Neural progenitor cell (in vitro differentiated cells): ENCODE measurements at regions not wholly inside any gene's neighbourhood (a gene's known extent, or its start where the extent isn't known, plus 50 kb on each side); places are given as distances from the start of the nearest gene placed in this dataset.
"Not testable (repeated sequence)": the region's sequence is repeated elsewhere in the genome, so short reads cannot be mapped to it uniquely, and the experiment has no call there.

ENCODE experiments used
- DNase-seq: peaks from one replicate; pipeline ENCODE4 v3.0.0-alpha.2; 2016; ENCODE audit warnings: low spot score
- H2AFZ ChIP-seq: fragments of 200-600 bp; sonication (generic); replicated peaks from 2 replicates; pipeline ENCODE4 v1.6.1; 2016; ENCODE audit warnings: antibody characterized with exemption
- H3F3A ChIP-seq: fragments of 200-600 bp; sonication (generic); 2 replicates; pipeline ENCODE4 v1.6.1; 2016; ENCODE audit warnings: antibody characterized with exemption, low read depth
- H3K27ac ChIP-seq: fragments of 200-600 bp; sonication (generic); 2 replicates; pipeline ENCODE4 v1.5.1; 2016; ENCODE audit warnings: mild to moderate bottlenecking
- H3K27me3 ChIP-seq: fragments of 200-600 bp; sonication (generic); 2 replicates; pipeline ENCODE4 v1.6.1; 2016; ENCODE audit warnings: mild to moderate bottlenecking, moderate library complexity
- H3K36me3 ChIP-seq: fragments of 200-600 bp; sonication (generic); 2 replicates; pipeline ENCODE4 v1.5.1; 2016
- H3K4me1 ChIP-seq: fragments of 200-600 bp; sonication (generic); 2 replicates; pipeline ENCODE4 v1.6.1; 2016; ENCODE audit warnings: mixed run types
- H3K4me2 ChIP-seq: fragments of 200-600 bp; sonication (generic); 2 replicates; pipeline ENCODE4 v1.6.1; 2016
- H3K4me3 ChIP-seq: fragments of 200-600 bp; sonication (generic); 2 replicates; pipeline ENCODE4 v1.5.1; 2016
- H3K79me2 ChIP-seq: fragments of 200-600 bp; sonication (generic); 2 replicates; pipeline ENCODE4 v1.6.1; 2016; ENCODE audit warnings: low read depth
- H3K9ac ChIP-seq: fragments of 200-600 bp; sonication (generic); 2 replicates; pipeline ENCODE4 v1.6.1; 2016
- H3K9me3 ChIP-seq: fragments of 200-600 bp; sonication (generic); 2 replicates; pipeline ENCODE4 v1.5.1; 2016; ENCODE audit warnings: low read depth
- H4K20me1 ChIP-seq: fragments of 200-600 bp; sonication (generic); 2 replicates; pipeline ENCODE4 v1.6.1; 2016; ENCODE audit warnings: low read depth
- H3K27ac Mint-ChIP-seq: 3 replicates; pipeline ENCODE4 v1.8.0; 2021; ENCODE audit warnings: mixed read lengths
- H3K27me3 Mint-ChIP-seq: 2 replicates; pipeline ENCODE4 v1.8.0; 2022; ENCODE audit warnings: low read depth, mild to moderate bottlenecking, inconsistent platforms, moderate library complexity, mixed read lengths; ENCODE audit not compliant: insufficient read depth
- H3K36me3 Mint-ChIP-seq: 3 replicates; pipeline ENCODE4 v1.8.0; 2021; ENCODE audit warnings: mixed read lengths
- H3K4me1 Mint-ChIP-seq: 3 replicates; pipeline ENCODE4 v1.8.0; 2021; ENCODE audit warnings: mixed read lengths
- H3K4me3 Mint-ChIP-seq: 3 replicates; pipeline ENCODE4 v1.8.0; 2021; ENCODE audit warnings: mild to moderate bottlenecking, moderate library complexity, mixed read lengths
- H3K9me3 Mint-ChIP-seq: 3 replicates; pipeline ENCODE4 v1.8.0; 2020; ENCODE audit warnings: mixed read lengths
- CTCF ChIP-seq: fragments of 200-600 bp; sonication (generic); IDR thresholded peaks from 2 replicates; pipeline ENCODE4 v1.5.1; 2017; ENCODE audit warnings: antibody characterized with exemption, mild to moderate bottlenecking
- EZH2 ChIP-seq: fragments of 200-600 bp; sonication (generic); IDR thresholded peaks from 2 replicates; pipeline ENCODE4 v1.6.1; 2017; ENCODE audit warnings: antibody characterized with exemption, mild to moderate bottlenecking, moderate library complexity
- EZH2phosphoT487 ChIP-seq: fragments of 200-600 bp; sonication (generic); IDR thresholded peaks from 2 replicates; pipeline ENCODE4 v1.6.1; 2017; ENCODE audit warnings: antibody characterized with exemption

- no peaks in the 10 kb centered on the region for H3K79me2 ChIP-seq
- H3F3A ChIP-seq, result no peaks in the 10 kb centered on the region
- Mint-ChIP-seq H3K4me1 (no peaks in the 10 kb centered on the region), H3K36me3 (no peaks in the 10 kb centered on the region), H3K27ac (no peak overlapping the region), H3K4me3 (no peak overlapping the region), H3K27me3 (no peaks in the 10 kb centered on the region), H3K9me3 (no peaks in the 10 kb centered on the region)
- no peak overlapping the region for H3K27ac ChIP-seq
- no peaks in the 10 kb centered on the region for H3K27me3 ChIP-seq
- no peaks in the 10 kb centered on the region for H3K36me3 ChIP-seq
- H3K4me1 ChIP-seq, result no peaks in the 10 kb centered on the region
- no peak overlapping the region for H3K4me3 ChIP-seq
- DNase-seq, result no peak
- no peak overlapping the region for H3K4me2 ChIP-seq
- H3K9ac ChIP-seq, result no peak overlapping the region
- TF ChIP-seq EZH2, result no peak
- TF ChIP-seq CTCF, result no peak
- TF ChIP-seq EZH2phosphoT487, result no peak
- no peaks in the 10 kb centered on the region for H4K20me1 ChIP-seq
- no peaks in the 10 kb centered on the region for H3K9me3 ChIP-seq
- H2AFZ ChIP-seq, result no peak overlapping the region
Measured at GRCh38 chr2:192515937-192516336, 321.2 kb upstream of the TMEFF2 start.

GRCh38 chr2:192513575-192513974 is 318.8 kb upstream of the TMEFF2 start:
- H3K4me3 ChIP-seq, result no peak overlapping the region
- H3K79me2 ChIP-seq, result no peaks in the 10 kb centered on the region
- no peaks in the 10 kb centered on the region for H3F3A ChIP-seq
- no peak overlapping the region for H2AFZ ChIP-seq
- Mint-ChIP-seq H3K4me1 (no peaks in the 10 kb centered on the region), H3K4me3 (no peak overlapping the region), H3K27me3 (no peaks in the 10 kb centered on the region), H3K9me3 (peaks cover 7% of the 10 kb centered on the region), H3K36me3 (peaks cover 1% of the 10 kb centered on the region), H3K27ac (no peak overlapping the region)
- no peak overlapping the region for H3K27ac ChIP-seq
- DNase-seq, result no peak
- H3K36me3 ChIP-seq, result no peaks in the 10 kb centered on the region
- TF ChIP-seq EZH2phosphoT487, result no peak
- TF ChIP-seq CTCF, result no peak
- no peak for TF ChIP-seq EZH2
- no peaks in the 10 kb centered on the region for H3K4me1 ChIP-seq
- no peak overlapping the region for H3K4me2 ChIP-seq
- no peaks in the 10 kb centered on the region for H4K20me1 ChIP-seq
- H3K27me3 ChIP-seq, result no peaks in the 10 kb centered on the region
- H3K9ac ChIP-seq, result no peak overlapping the region
- H3K9me3 ChIP-seq, result no peaks in the 10 kb centered on the region

- H3K4me2 ChIP-seq, H3K4me1 ChIP-seq, H3K9me3 ChIP-seq, DNase-seq, H3K27me3 Mint-ChIP-seq, H3K9ac ChIP-seq, H3K27me3 ChIP-seq, H3K36me3 ChIP-seq, H3K4me3 ChIP-seq, H3K27ac Mint-ChIP-seq, H3K36me3 Mint-ChIP-seq, H3K27ac ChIP-seq, H3K4me3 Mint-ChIP-seq, H3K79me2 ChIP-seq, H3K4me1 Mint-ChIP-seq, H2AFZ ChIP-seq, H4K20me1 ChIP-seq, H3F3A ChIP-seq: not testable (repeated sequence)
- peaks cover 24% of the 10 kb centered on the region for H3K9me3 Mint-ChIP-seq
Measured at GRCh38 chr2:192507836-192508450, 313.2 kb upstream of the TMEFF2 start.

- Histone ChIP-seq H3F3A (no peaks in the 10 kb centered on the region), H3K9ac (no peak overlapping the region), H3K79me2 (no peaks in the 10 kb centered on the region), H3K36me3 (no peaks in the 10 kb centered on the region), H3K4me1 (no peaks in the 10 kb centered on the region), H4K20me1 (no peaks in the 10 kb centered on the region), H2AFZ (no peak overlapping the region), H3K9me3 (no peaks in the 10 kb centered on the region), H3K4me2 (no peak overlapping the region), H3K27ac (no peak overlapping the region), H3K27me3 (no peaks in the 10 kb centered on the region), H3K4me3 (no peak overlapping the region)
- DNase-seq, result no peak
- H3K4me3 Mint-ChIP-seq, result no peak overlapping the region
- H3K27ac Mint-ChIP-seq, result no peak overlapping the region
- no peaks in the 10 kb centered on the region for H3K36me3 Mint-ChIP-seq
- H3K9me3 Mint-ChIP-seq, result no peaks in the 10 kb centered on the region
- H3K27me3 Mint-ChIP-seq, result peaks cover 2% of the 10 kb centered on the region
- TF ChIP-seq EZH2phosphoT487 (no peak), CTCF (no peak), EZH2 (no peak)
- no peaks in the 10 kb centered on the region for H3K4me1 Mint-ChIP-seq
Measured at GRCh38 chr2:192500550-192501200, 305.9 kb upstream of the TMEFF2 start.
